ENCODE measurements at regions not wholly inside any gene's neighbourhood (a gene's known extent, or its start where the extent isn't known, plus 50 kb on each side); places are given as distances from the start of the nearest gene placed in this dataset.

- TF ChIP-seq ZFHX2 (tag by site-specific recombination; conservative IDR thresholded peaks at IDR 0.05) (peak; percentile 48; the same call in 1 of the 2 replicates), KLF1 (tag by site-specific recombination; IDR thresholded peaks at IDR 0.05) (peak; percentile 97), ZNF174 (tag by site-specific recombination; IDR thresholded peaks at IDR 0.05) (no peak), ZNF366 (tag by site-specific recombination; conservative IDR thresholded peaks at IDR 0.05) (0 out of 2 replicates have a peak, but pooled peaks have one; percentile 18), KLF7 (tag by site-specific recombination; IDR thresholded peaks at IDR 0.05; ENCODE audit: borderline replicate concordance) (peak; percentile 64; the same call in 1 of the 2 replicates)
Measured at GRCh38 chr15:31216215-31216911, 110.3 kb upstream of the KLF13 start (continued).

- no peak overlapping the region for H3K4me3 ChIP-seq (ENCODE audit: low read depth, low read length)
- H3K4me1 ChIP-seq (ENCODE audit: control insufficient read depth, insufficient read depth, low read length): 0 out of 2 replicates have a peak, but pooled peaks cover 2% of the 10 kb centered on the region
- H3K27ac ChIP-seq (ENCODE audit: extremely low read depth, low read depth, low read length): no peak overlapping the region
- ChIA-PET POLR2A (no interaction called here), CTCF (no interaction called here)
- no peaks in the 10 kb centered on the region for H3K36me3 ChIP-seq (ENCODE audit: control insufficient read depth in 2 of 2, insufficient read depth in 1 of 2, low read length in 2 of 2)
- H3K9me3 ChIP-seq (ENCODE audit: control insufficient read depth, insufficient read depth, low read depth, low read length): no peaks in the 10 kb centered on the region
- no peak for TF ChIP-seq YY2 (tag by site-specific recombination; IDR thresholded peaks at IDR 0.05)
- peak; percentile 61; the same call in 1 of the 2 replicates for TF ChIP-seq ZNF768 (tag by site-specific recombination; IDR thresholded peaks at IDR 0.05)
Measured at GRCh38 chr15:31217067-31217466, 109.6 kb upstream of the KLF13 start.

DNA sequence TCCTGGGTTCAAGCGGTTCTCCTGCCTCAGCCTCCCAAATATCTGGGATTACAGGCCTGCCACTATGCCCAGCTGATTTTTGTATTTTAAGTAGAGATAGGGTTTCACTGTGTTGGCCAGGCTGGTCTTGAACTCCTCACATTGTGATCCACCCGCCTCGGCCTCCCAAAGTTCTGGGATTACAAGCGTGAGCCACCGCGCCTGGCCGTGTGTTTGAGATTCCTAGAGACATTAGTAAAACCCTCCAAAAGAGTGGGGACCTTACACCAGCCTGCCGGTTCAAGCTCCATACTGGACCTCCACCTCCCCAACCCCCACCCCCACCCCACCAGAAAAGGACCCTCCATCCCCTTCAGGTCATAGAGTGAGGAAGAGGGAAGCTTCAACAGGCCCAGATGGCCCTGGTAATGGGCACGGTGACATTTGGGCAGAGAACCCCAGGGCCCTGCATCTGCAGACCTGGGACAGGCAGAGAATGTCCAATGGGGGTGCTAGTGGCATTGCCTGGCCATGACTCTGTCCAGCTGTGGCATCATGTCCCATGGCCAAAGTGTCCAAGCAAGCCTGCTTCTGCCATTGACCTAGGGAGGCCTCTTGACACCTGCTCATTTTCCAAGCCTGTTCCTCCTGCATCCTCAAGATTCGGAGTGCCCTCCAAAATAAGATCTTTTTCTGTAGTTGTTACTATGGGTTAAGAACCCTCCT, 108.9 kb upstream of the KLF13 start:
- TF ChIP-seq, protein P1, sequence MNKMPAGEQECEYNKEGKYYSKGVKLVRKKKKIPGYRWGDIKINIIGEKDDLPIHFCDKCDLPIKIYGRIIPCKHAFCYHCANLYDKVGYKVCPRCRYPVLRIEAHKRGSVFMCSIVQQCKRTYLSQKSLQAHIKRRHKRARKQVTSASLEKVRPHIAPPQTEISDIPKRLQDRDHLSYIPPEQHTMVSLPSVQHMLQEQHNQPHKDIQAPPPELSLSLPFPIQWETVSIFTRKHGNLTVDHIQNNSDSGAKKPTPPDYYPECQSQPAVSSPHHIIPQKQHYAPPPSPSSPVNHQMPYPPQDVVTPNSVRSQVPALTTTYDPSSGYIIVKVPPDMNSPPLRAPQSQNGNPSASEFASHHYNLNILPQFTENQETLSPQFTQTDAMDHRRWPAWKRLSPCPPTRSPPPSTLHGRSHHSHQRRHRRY (tag by site-specific recombination; IDR thresholded peaks at IDR 0.05): no peak
- no peak for TF ChIP-seq ZNF140 (tag by site-specific recombination; IDR thresholded peaks at IDR 0.05)
- no peak for TF ChIP-seq ZNF561 (tag by site-specific recombination; IDR thresholded peaks at IDR 0.05; ENCODE audit: borderline replicate concordance)
- TF ChIP-seq, protein P2, sequence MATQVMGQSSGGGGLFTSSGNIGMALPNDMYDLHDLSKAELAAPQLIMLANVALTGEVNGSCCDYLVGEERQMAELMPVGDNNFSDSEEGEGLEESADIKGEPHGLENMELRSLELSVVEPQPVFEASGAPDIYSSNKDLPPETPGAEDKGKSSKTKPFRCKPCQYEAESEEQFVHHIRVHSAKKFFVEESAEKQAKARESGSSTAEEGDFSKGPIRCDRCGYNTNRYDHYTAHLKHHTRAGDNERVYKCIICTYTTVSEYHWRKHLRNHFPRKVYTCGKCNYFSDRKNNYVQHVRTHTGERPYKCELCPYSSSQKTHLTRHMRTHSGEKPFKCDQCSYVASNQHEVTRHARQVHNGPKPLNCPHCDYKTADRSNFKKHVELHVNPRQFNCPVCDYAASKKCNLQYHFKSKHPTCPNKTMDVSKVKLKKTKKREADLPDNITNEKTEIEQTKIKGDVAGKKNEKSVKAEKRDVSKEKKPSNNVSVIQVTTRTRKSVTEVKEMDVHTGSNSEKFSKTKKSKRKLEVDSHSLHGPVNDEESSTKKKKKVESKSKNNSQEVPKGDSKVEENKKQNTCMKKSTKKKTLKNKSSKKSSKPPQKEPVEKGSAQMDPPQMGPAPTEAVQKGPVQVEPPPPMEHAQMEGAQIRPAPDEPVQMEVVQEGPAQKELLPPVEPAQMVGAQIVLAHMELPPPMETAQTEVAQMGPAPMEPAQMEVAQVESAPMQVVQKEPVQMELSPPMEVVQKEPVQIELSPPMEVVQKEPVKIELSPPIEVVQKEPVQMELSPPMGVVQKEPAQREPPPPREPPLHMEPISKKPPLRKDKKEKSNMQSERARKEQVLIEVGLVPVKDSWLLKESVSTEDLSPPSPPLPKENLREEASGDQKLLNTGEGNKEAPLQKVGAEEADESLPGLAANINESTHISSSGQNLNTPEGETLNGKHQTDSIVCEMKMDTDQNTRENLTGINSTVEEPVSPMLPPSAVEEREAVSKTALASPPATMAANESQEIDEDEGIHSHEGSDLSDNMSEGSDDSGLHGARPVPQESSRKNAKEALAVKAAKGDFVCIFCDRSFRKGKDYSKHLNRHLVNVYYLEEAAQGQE (tag by site-specific recombination; IDR thresholded peaks at IDR 0.05): no peak
- no peak for TF ChIP-seq ZNF776 (tag by site-specific recombination; IDR thresholded peaks at IDR 0.05; ENCODE audit: borderline replicate concordance)
- TF ChIP-seq ZNF248 (tag by site-specific recombination; IDR thresholded peaks at IDR 0.05): no peak
- no peak for TF ChIP-seq ZSCAN5A (tag by site-specific recombination; IDR thresholded peaks at IDR 0.05)
- TF ChIP-seq ZBTB21 (tag by site-specific recombination; IDR thresholded peaks at IDR 0.05): no peak
- ChIA-PET POLR2A (no interaction called here), CTCF (no interaction called here)
- Histone ChIP-seq H3K4me3 (ENCODE audit: low read depth, low read length) (no peak overlapping the region), H3K4me1 (ENCODE audit: control insufficient read depth, insufficient read depth, low read length) (0 out of 2 replicates have a peak, but pooled peaks cover 2% of the 10 kb centered on the region), H3K27ac (ENCODE audit: extremely low read depth, low read depth, low read length) (no peak overlapping the region), H3K36me3 (ENCODE audit: control insufficient read depth in 2 of 2, insufficient read depth in 1 of 2, low read length in 2 of 2) (no peaks in the 10 kb centered on the region), H3K9me3 (ENCODE audit: control insufficient read depth, insufficient read depth, low read depth, low read length) (no peaks in the 10 kb centered on the region)
